Gastroesophageal sphincter (tissue), 4 donors: ENCODE measurements at regions not wholly inside any gene's neighbourhood (a gene's known extent, or its start where the extent isn't known, plus 50 kb on each side); places are given as distances from the start of the nearest gene placed in this dataset.

Experiments used
- ATAC-seq: fragments of 150-250 bp; one replicate; pipeline ENCODE4 v1.9.1; 2016; ENCODE audit warnings: mild to moderate bottlenecking, moderate library complexity
- H3K27ac ChIP-seq, 4 donors: fragments of 200-600 bp; sonication (generic) in 3 of 4; 1 replicate in 3 of 4; 2 replicates in 1 of 4; pipeline ENCODE4 v1.5.1; 2016 to 2019
- H3K27me3 ChIP-seq: fragments of 200-600 bp; sonication (generic); one replicate; pipeline ENCODE4 v1.5.1; 2019
- H3K36me3 ChIP-seq, 2 donors: fragments of 200-600 bp; sonication (generic); one replicate each; pipeline ENCODE4 v1.5.1; 2019; ENCODE audit warnings: control low read depth in 1 of 2
- H3K4me1 ChIP-seq, 3 donors: fragments of 200-600 bp; sonication (generic); 1 replicate in 2 of 3; 2 replicates in 1 of 3; pipeline ENCODE4 v1.5.1; 2016 to 2019; ENCODE audit warnings: control low read depth in 2 of 3
- H3K4me3 ChIP-seq, 2 donors: fragments of 200-600 bp; sonication (generic); one replicate each; pipeline ENCODE4 v1.5.1; 2019; ENCODE audit warnings: mild to moderate bottlenecking in 1 of 2, moderate library complexity in 1 of 2
- H3K9me3 ChIP-seq, 3 donors: fragments of 200-600 bp; sonication (generic); one replicate each; pipeline ENCODE4 v1.5.1; 2017 to 2019; ENCODE audit warnings: control low read depth in 2 of 3
- EP300 ChIP-seq: sonication (generic); formaldehyde crosslinking; IDR thresholded peaks from one replicate; pipeline ENCODE4 v1.6.1; 2017; ENCODE audit warnings: antibody characterized with exemption, mild to moderate bottlenecking
- POLR2A ChIP-seq, 2 donors: fragments of 450-650 bp; IDR thresholded peaks; one replicate each; pipeline ENCODE4 v1.6.1; 2017; ENCODE audit warnings: antibody characterized with exemption in 2 of 2, mild to moderate bottlenecking in 2 of 2, moderate library complexity in 1 of 2
- POLR2AphosphoS5 ChIP-seq: sonication (generic); formaldehyde crosslinking; IDR thresholded peaks from one replicate; pipeline ENCODE4 v1.6.1; 2017; ENCODE audit warnings: antibody characterized with exemption
- WGBS, 2 donors: methylation state at CpG; one replicate each; pipeline ENCODE4 v1.1.5; 2018; ENCODE audit warnings: low coverage in 1 of 2; 5-methylcytosine and 5-hydroxymethylcytosine counted together
- TF ChIP-seq, protein P1 (sequence below), 4 experiments: fragments of 200-600 bp in 2 of 4; fragments of 450-650 bp in 2 of 4; sonication (generic) in 1 of 4; IDR thresholded peaks; one replicate each; pipeline ENCODE4 v1.5.1; 2017 to 2019; ENCODE audit warnings: antibody characterized with exemption in 4 of 4, mild to moderate bottlenecking in 2 of 4, moderate library complexity in 2 of 4

- TF ChIP-seq, protein P1, sequence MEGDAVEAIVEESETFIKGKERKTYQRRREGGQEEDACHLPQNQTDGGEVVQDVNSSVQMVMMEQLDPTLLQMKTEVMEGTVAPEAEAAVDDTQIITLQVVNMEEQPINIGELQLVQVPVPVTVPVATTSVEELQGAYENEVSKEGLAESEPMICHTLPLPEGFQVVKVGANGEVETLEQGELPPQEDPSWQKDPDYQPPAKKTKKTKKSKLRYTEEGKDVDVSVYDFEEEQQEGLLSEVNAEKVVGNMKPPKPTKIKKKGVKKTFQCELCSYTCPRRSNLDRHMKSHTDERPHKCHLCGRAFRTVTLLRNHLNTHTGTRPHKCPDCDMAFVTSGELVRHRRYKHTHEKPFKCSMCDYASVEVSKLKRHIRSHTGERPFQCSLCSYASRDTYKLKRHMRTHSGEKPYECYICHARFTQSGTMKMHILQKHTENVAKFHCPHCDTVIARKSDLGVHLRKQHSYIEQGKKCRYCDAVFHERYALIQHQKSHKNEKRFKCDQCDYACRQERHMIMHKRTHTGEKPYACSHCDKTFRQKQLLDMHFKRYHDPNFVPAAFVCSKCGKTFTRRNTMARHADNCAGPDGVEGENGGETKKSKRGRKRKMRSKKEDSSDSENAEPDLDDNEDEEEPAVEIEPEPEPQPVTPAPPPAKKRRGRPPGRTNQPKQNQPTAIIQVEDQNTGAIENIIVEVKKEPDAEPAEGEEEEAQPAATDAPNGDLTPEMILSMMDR (IDR thresholded peaks at IDR 0.05), result no peak
- no peak for TF ChIP-seq EP300
- no peak for TF ChIP-seq POLR2A (IDR thresholded peaks at IDR 0.05)
- TF ChIP-seq POLR2AphosphoS5, result no peak
- Histone ChIP-seq H3K27me3 (peaks cover 34% of the 10 kb centered on the region), H3K4me1 (peaks cover 0 to 19% (median 0%) of the 10 kb centered on the region in 3 donors), H3K36me3 (no peaks in the 10 kb centered on the region), H3K27ac (no peak overlapping the region), H3K9me3 (peaks cover 0 to 12% (median 0%) of the 10 kb centered on the region in 3 donors), H3K4me3 (no peak overlapping the region)
- 0 to 39% methylated on average over 1 to 8 of the region's 22 CpGs for WGBS, 2 donors
- no peak for ATAC-seq
Measured at GRCh38 chr22:27573280-27574001, 228.1 kb downstream of the MN1 start.

- Histone ChIP-seq H3K4me3 (no peak overlapping the region), H3K27ac (no peak overlapping the region), H3K9me3 (peaks cover 0 to 12% (median 0%) of the 10 kb centered on the region in 3 donors), H3K36me3 (no peaks in the 10 kb centered on the region), H3K27me3 (peaks cover 34% of the 10 kb centered on the region), H3K4me1 (peaks cover 0 to 19% (median 0%) of the 10 kb centered on the region in 3 donors)
- 84% methylated on average over 7 of the region's 7 CpGs; no CpG with 5 or more reads in 1 of the 2 donors for WGBS, 2 donors
- TF ChIP-seq POLR2A (IDR thresholded peaks at IDR 0.05) (no peak), POLR2AphosphoS5 (no peak), EP300 (no peak)
- TF ChIP-seq, protein P1 (IDR thresholded peaks at IDR 0.05), result no peak
- no peak for ATAC-seq
Measured at GRCh38 chr22:27574002-27574366, 227.6 kb downstream of the MN1 start.

DNA sequence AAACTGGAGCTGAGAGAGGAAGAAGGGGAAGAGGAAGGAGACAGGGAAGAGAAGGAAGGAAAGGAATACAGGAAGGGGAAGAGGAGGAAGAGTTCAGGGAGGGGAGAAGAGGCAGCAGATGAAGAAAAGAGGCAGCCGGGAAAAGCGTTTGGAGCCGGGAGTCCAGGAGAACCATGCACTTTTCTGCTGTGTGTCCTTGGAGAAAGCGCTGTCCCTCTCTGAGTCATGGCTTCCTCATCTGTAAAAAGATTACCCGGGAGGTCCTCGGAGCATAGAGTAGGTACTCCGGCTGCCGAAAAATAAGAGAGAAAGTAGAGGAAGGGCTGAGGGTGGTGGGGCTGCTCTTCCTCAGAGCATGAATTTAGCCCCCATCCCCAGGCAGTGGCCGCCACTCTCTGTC lies 226.9 kb downstream of the MN1 start:
- H3K36me3 ChIP-seq, result no peaks in the 10 kb centered on the region
- no peak overlapping the region for H3K4me3 ChIP-seq
- peaks cover 34% of the 10 kb centered on the region for H3K27me3 ChIP-seq
- no peak for ATAC-seq
- H3K27ac ChIP-seq, result no peak overlapping the region
- WGBS, 2 donors, result 81 to 100% methylated on average over 2 to 9 of the region's 9 CpGs
- peaks cover 0 to 12% (median 0%) of the 10 kb centered on the region in 3 donors for H3K9me3 ChIP-seq
- TF ChIP-seq, protein P1 (IDR thresholded peaks at IDR 0.05), result no peak
- no peak for TF ChIP-seq EP300
- TF ChIP-seq POLR2A (IDR thresholded peaks at IDR 0.05), result no peak
- TF ChIP-seq POLR2AphosphoS5, result no peak
- peaks cover 0 to 19% (median 0%) of the 10 kb centered on the region in 3 donors for H3K4me1 ChIP-seq

- WGBS, 2 donors, result 72 to 100% methylated on average over 2 to 6 of the region's 8 CpGs
- H3K27me3 ChIP-seq, result peaks cover 34% of the 10 kb centered on the region
- TF ChIP-seq, protein P1 (IDR thresholded peaks at IDR 0.05), result no peak
- peaks cover 0 to 19% (median 0%) of the 10 kb centered on the region in 3 donors for H3K4me1 ChIP-seq
- H3K27ac ChIP-seq, result no peak overlapping the region
- no peaks in the 10 kb centered on the region for H3K36me3 ChIP-seq
- peaks cover 0 to 12% (median 0%) of the 10 kb centered on the region in 3 donors for H3K9me3 ChIP-seq
- no peak for ATAC-seq
- no peak overlapping the region for H3K4me3 ChIP-seq
Measured at GRCh38 chr22:27575348-27575747, 226.2 kb downstream of the MN1 start.

GRCh38 chr22:27576413-27576812 lies 225.1 kb downstream of the MN1 start:
- Histone ChIP-seq H3K9me3 (peaks cover 0 to 12% (median 0%) of the 10 kb centered on the region in 3 donors), H3K4me3 (no peak overlapping the region), H3K27ac (peak overlapping the region in 3 of 4 donors; percentile 41 to 49 (median 48)), H3K4me1 (peaks cover 0 to 26% (median 0%) of the 10 kb centered on the region in 3 donors), H3K36me3 (no peaks in the 10 kb centered on the region), H3K27me3 (peaks cover 29% of the 10 kb centered on the region)
- TF ChIP-seq EP300 (no peak), POLR2A (IDR thresholded peaks at IDR 0.05) (no peak), POLR2AphosphoS5 (no peak)
- TF ChIP-seq, protein P1 (IDR thresholded peaks at IDR 0.05), result no peak
- WGBS, 2 donors, result 61 to 70% methylated on average over 2 to 4 of the region's 9 CpGs
- no peak for ATAC-seq
